ENCODE measurements at regions not wholly inside any gene's neighbourhood (a gene's known extent, or its start where the extent isn't known, plus 50 kb on each side); places are given as distances from the start of the nearest gene placed in this dataset.

DNA sequence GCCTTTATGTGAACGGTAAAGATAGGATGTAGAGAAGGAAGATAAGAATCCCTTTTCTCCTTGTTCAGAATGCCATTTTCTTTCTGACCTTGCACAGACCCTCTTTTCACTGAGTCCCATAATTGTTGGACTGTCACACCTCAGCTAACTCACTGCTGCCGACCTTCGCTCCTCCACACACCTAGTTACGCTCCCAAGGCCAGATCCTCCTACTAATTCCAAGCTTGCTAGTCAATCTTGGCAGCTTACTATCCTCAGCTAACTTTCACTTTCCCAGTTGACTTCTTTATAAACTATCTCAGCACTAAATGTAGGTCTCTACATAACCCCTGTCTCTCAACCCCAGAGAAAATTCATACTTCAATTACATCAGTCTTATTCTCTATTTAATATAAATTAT is 471.8 kb upstream of the PRMT6 start:
- no peak for TF ChIP-seq EZH2 (IDR thresholded peaks at IDR 0.05; ENCODE audit: borderline replicate concordance)
- no peak for TF ChIP-seq CTCF (IDR thresholded peaks at IDR 0.05; ENCODE audit: poor library complexity)
- no peak for TF ChIP-seq EZH2phosphoT487 (IDR thresholded peaks at IDR 0.05; ENCODE audit: low read depth, severe bottlenecking, unreplicated experiment)
